ENCODE measurements at regions not wholly inside any gene's neighbourhood (a gene's known extent, or its start where the extent isn't known, plus 50 kb on each side); places are given as distances from the start of the nearest gene placed in this dataset.
"Not testable (repeated sequence)": the region's sequence is repeated elsewhere in the genome, so short reads cannot be mapped to it uniquely, and the experiment has no call there.

DNA sequence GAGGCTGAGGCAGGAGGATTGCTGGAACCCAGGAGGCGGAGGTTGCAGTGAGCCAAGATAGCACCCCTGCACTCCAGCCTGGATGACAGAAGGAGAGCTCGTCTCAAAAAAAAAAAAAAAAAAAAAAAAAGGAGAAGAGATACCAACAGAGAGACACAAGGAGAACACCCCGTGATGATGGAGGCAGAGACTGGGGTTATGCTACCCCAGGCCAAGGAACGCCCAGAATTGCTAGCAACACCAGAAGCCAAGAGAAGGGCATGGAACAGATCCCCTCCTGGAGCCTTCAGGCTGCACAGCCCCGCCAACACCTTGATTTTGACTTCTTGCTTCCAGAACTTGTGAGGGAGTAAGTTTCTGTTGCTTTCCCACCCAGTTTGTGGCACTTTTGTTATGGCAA lies 148.0 kb upstream of the FOXN3 start:
- no peak for DNase-seq

DNA sequence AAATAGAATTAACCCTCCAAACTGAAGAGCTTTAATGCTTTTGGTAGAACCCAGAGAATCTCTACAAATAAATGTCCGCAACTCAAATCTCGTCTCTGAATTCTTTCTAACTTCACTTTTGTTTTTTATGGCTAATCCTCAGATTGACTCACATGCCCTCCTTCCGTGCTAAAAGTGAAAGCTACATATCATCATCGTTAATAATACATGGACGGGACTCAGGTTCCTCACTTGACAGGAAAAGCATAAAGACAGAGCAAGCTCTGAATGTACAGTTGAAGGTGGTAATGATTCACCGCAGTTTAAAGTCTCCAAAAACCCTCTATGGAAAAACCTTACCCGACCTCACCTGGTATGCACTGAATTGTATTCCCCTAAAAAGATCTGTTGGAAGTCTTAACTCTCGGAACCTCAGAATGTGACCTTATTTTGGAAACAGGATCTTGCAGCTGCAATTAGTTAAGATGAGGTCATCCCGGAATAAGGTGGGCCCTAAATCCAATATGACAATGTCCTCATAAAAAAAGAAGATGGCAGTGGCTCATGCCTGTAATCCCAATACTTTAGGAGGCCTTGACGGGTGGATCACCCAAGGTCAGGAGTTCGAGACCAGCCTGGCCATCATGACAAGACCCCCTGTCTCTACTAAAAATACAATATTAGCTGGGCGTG lies 147.4 kb upstream of the FOXN3 start:
- DNase-seq: peak; percentile 12

DNA sequence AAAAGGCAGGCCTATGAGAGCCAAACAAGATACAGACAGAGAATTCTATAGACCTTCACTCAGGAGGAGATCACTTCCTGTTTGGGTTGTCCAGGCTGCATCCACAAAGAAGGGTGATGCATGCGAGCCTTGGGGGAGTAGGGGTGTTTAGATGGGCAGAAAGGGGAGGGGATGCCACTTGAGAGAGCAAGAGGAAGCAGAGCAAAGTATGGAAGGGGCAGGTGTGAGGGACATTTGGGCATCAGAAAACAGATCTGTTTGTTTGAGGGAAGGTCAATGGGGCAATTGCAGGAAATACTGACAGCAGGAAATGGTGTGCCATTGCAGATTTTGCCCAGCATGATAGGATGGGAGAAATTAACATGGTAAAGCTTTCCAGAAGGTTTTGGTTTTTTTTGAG lies 146.4 kb upstream of the FOXN3 start:
- DNase-seq: no peak

DNA sequence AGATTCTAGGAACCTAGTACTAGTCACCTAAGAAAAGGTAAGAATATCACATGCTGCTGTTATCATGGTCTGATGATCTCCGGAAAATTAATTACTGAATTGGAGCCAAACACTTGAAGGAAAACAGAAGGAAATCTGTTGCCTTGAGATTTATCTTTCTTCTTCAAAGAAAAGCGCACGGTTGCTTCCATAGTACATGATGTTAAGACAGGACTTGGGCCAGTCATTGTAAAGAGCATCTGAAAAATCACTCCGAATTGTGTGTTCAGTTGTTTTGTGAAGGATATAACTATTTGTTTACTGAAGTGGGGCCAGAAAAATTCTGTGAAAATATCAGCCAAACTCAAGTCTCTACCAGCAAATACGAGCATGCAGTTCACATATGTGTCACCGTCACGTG lies 134.9 kb upstream of the FOXN3 start:
- no peak for DNase-seq

DNA sequence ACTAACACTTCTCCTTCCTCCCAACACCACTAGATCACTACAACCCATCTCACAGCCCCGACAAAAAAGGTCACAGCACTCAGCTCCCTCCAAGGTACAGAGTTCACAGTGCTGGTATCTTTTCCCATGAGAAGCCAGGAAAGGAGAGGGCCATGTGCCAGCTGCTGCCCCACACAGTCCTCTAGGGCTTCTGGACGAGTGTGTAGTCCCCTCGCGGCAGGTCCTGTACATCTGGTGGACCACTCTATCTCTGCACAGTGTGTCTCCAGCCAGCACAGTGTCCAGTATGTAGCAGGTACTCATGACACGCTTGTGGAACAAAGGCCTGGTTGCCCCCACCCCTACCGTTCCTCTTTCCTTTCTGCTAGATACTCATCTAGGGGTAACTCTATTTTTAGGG lies 134.4 kb upstream of the FOXN3 start:
- DNase-seq: no peak

DNA sequence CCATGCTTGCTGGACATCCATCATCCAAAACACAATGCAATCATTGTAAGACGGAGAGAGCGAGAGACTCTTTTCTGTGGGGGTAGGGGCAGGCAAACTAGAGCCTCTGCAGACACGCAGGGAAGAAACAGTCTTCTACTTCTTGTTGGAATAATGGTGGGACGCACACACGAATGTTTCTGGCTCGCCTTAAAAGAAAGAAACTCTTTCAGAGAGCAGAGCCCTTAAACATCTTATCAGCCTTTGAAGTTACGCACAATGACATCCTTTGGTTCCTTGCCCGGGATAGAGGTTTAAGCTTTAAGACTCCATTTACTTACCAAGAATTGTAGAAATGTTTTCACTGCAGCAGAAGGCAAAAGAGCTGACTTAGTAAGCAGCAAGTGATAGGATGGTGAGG lies 133.8 kb upstream of the FOXN3 start:
- no peak for DNase-seq

DNA sequence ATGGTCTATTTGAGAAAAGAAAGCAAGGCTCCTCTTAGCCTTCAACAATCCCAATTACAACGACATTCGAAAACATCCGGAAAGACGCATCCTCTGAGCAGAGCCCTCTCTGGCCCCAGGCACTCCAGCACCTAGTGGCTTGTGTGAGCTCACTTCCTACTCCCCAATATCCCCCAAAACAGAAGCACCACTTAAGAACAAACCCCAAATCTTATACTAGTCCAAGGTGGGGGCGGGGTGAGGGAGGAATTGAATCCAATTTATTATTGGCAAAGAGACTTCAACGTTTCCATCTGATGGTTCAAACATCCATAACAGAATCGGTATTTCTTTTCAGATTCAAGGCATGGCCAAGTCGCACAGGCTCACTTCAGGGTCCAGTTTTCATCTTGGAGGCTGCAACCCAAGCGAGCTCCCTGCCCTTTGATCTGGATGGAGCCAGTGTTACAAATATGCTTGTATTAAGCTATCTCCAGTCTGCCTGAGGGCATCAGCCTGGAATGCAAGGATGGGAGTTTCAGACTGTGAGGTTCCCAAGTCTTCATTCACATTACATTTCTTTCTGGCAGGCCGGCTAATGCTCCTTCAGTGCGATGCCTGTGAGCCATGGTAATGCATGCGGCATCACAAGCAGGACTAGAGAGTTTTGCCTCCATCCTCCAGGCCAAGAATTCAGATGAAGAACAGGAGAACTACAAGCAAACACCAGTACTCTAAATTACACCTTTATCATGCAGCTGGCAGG lies 132.5 kb upstream of the FOXN3 start:
- DNase-seq: peak; percentile 35

DNA sequence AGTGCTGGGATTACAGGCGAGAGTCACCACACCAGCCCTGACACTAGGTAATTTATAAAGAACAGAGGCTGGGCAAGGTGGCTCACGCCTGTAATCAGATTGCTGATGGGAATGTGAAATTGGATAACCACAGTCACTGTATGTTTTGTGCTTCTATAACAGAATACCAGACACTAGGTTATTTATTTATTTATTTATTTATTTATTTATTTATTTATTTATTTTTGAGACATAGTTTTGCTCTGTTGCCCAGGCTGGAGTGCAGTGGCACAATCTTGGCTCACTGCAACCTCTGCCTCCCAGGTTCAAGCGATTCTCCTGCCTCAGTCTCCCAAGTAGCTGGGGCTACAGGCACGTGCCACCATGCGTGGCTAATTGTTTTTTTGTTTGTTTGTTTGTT lies 130.0 kb upstream of the FOXN3 start:
- DNase-seq: not testable (repeated sequence)

DNA sequence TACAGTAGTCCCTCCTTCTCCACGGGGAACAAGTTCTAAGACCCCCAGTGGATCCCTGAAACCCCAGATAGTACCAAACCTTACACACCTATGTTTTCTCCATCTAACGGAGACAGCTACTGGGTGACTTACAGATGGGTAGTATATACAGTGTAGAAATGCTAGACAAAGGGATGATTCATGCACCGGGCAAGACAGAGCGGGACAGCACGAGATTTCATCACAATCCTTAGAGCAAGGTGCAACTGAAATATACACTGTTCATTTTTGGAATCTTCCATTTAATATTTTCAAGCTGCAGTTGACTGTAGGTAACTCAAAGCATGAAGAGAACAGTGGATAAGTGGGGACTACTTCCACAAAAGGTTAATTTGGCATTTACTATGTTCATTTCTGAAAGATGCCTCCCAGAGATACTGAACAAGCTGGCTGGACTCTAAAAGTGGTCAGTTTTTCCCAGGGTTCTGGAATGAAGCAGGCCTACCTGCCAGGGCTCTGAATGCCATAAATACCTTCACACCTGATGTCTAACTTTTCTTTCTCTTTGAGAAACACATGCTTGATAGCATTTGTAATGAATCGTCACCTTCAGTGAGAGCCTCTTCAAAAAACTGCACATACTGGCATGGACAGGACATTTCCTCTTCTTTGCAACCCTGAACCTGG lies 127.7 kb upstream of the FOXN3 start:
- no peak for DNase-seq

DNA sequence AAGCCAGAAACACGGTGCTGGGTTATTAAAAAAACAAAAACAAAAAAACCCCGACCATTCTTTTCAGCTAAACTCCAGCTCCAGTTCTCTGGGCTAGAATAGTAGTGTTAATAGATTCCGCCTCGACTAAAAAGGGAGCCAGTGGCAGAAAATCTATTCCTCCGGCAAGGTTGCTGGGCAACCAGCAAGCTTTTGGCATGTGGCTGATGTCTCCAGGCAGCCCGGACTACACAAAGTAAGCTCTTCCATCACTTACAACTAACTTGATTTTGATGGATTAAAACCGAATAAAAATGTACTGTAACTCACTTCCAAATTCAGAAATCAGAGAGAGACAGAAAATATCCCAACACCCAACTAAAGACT lies 126.4 kb upstream of the FOXN3 start:
- no peak for DNase-seq

DNA sequence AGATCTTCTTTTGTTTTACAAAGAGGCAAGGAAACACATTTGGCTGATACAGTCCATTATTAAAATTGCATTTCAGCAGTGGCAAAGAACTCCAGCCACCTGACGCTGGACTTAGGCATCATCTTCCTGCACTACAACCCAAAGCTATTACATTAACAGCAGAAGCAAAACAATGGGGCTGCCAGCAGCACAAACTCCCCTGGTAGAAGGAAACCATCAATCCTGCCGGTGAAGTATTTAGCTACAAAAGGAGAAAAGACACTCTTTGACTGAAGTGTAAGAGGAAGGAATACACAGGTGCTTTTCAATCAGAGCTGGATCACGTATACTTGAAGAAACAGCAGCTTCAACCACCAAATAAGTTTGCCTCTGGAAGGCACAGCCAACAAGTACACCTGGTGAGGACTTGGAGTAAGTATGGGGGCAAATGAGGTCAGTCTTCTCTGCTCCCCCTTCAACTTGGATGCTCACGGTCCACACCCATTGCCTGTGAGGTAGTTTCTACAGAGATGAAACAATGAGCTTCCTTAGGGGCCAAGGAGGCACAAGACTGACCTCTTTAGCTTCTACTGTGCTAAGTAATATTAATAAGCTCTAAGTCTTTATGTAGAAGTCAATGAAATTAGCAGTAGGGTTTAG lies 125.9 kb upstream of the FOXN3 start:
- DNase-seq: no peak

DNA sequence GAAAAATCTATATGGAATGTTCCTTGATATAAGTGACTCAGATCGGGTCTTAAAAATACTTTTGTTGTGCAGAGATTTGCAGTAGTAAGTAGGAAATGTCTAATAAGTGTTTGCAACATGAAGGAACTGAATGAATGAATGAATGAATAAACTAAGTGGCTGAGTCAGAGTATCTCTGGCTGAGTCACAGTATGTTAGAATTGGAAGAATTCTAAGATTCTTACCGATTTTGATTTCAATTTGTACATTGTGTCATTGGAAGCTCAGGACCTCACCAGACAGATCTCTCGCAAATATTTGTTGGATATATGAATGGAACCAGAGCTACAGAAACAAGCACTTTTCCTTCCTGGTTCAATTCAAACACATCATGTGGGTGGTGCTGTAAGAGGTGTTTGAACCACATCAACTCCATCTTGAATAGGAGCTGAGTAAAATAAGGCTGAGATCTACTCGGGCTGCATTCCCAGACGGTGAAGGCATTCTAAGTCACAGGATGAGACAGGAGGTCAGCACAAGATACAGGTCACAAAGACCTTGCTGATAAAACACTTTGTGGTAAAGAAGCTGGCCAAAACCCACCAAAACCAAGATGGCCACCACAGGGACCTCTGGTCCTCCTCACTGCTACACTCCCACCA lies 123.9 kb upstream of the FOXN3 start:
- peak; percentile 93 for DNase-seq

DNA sequence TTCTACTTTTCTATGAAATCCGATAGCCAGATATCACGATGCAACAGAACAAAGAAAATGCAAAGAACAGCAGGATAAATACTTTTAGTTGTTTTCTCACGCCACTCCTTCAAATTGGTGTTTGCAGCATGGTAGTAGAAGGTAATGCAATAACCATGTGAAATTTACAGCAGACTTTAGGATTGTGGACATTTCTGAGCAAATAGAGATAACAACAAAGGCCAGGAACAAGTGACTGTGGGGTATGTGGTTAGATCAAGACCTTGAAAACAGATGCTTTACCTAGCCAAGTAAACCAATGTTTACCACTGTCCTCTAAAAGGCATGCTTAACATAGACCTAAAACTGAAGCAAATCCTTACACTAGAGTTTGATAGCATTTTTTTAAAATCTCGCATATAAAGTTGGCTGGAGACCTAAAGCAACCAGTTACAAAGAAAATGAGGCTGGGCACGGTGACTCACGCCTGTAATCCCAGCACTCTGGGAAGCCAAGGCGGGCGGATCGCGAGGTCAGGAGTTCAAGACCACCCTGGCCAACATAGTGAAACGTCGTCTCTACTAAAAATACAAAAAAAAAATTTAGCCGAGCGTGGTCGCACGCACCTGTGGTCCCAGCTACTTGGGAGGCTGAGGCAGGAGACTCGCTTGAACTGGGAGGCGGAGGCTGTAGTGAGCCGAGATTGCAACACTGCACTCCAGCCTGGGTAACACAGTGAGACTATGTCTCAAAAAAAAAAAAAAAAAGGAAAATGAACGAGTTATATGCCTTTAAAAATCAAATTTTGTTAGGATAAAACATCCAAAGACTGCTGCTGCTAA lies 123.2 kb upstream of the FOXN3 start:
- peak; percentile 61 for DNase-seq

DNA sequence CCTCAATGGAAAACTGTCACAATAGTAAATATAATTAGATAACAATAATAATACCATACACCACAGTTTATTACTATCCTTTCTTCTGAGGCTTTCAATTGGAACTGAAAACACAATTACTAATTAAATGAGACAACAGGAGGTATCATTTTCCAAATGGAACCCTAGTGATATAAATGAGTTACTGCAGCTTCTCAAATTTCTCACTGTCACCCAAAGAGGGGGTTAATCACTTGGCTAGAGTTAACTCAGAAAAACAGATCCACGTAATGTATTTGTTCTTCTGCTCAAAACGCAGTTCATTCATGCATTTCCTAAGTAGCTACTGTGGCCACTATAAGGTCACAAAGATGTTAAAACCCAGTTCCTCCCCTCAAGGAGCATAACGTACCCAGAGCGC lies 120.9 kb upstream of the FOXN3 start:
- DNase-seq: no peak

DNA sequence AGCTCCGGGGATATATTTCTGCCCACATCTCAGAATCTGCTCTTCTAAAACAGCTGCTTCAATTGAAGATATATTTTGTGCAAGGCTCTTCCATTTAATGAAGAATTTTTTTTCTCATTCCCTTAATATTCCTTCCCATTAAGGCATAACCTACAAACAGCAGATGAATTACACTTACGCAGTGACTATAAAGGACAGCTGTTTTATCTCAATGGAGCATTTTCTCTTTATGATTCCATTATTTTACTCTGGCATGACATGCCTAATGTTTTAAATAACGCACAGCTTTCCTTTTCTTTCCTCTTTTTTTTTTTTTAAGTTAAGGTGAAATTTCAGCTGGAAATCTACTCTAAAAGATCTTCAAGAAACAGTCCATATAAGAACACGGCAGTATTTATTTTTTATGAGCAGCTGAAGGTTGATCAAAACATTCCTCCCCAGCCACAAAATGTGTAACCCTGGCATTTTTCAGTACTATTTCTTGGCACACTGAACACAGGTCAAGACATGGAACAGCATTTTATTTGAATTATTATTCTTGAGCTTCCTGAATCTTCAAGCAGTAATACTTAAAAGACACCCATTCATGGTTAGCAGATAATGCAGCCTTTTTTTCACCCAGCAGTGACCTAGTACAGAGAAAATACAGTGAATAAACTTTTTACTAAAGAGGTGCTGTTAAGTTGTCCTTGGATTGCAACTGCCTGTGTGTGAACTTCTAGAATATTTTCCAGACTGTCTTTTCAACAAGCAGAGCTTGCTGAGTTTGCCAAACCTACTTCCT lies 118.1 kb upstream of the FOXN3 start:
- DNase-seq: peak; percentile 27

DNA sequence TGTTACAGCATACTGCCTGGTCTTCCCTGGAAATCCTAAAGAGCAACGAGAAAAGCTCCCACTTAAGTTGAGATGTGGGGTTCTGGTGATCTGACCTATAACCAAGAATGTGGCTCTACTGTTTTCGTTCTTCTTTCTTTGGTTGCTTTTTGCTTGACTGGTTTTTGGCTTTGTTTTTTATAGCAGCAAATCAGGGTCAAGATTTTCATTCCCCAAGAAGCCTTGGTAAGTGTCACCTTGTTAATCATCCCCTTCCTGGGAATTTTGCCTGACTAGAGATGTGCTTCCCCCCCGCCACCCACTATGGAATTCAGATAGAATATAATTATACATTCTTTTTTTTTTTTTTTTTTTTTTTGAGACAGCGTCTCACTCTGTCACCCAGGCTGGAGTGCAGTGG lies 116.7 kb upstream of the FOXN3 start:
- no peak for DNase-seq

DNA sequence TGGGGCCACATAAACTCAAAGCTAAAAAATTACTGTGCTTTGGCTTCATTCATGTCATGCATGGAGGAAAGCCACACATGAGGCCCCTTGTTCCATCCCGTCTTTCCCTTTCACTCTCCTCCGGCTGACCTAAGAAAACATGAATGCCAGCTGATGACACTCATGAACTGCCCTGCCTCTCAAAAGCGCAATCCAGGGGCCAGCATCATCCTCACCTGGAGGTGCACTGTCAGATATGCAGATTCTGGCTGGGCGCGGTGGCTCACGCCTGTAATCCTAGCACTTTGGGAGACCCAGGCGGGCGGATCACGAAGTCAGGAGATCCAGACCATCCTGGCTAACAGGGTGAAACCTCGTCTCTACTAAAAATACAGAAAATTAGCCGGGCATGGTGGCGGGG lies 116.1 kb upstream of the FOXN3 start:
- DNase-seq: no peak

DNA sequence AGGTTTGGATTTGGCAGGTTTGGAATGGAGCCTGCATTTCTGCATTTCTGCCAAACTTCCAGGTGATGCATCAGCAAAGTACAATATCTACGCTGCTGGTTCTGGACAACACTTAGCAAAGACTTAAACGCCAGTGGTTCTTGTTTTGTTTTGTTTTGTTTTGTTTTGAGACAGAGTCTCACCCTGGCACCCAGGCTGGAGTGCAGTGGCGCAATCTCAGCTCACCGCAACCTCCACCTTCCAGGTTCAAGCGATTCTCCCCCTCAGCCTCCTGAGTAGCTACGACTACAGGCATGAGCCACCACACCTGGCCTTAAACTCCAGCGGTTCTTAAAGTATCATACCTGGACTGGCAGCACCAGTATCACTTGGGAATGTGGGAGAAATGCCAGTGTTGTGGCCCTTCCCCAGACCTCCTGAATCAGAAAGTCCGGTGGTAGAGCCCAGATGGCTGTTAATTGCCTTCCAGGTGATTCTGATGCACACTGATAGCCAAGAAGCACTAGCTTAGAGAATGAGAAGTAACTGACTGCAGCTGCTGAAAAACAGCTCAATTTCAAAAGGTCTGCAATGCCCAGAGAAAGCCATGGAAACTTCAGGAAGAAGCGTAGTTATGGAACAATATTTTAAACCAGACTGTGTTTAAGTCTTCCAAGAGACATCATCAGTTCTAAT lies 114.8 kb upstream of the FOXN3 start:
- no peak for DNase-seq

DNA sequence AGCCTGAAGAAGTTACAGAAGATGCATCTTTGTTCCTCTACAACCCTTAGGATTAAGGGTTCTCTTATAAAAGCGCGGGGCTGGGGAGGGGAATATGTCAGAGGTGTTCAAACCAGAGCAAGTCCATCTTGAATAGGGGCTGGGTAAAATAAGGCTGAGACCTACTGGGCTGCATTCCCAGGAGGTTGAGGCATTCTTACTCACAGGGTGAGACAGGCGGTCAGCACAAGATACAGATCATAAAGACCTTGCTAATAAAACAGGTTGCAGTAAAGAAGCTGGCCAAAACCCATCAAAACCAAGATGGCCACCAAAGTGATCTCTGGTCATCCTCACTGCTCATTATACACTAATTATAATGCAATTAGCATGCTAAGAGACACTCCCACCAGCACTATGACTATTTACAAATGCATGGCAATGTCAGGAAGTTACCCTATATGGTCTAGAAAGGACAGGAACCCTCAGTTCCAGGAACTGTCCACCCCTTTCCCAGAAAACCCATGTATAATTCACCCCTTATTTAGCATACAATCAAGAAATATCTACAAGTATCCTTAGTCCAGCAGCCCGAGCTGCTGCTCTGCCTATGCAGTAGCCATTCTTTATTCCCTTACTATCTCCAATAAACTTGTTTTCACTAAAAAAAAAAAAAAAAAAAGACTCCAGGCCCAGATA lies 108.1 kb upstream of the FOXN3 start:
- DNase-seq: no peak

DNA sequence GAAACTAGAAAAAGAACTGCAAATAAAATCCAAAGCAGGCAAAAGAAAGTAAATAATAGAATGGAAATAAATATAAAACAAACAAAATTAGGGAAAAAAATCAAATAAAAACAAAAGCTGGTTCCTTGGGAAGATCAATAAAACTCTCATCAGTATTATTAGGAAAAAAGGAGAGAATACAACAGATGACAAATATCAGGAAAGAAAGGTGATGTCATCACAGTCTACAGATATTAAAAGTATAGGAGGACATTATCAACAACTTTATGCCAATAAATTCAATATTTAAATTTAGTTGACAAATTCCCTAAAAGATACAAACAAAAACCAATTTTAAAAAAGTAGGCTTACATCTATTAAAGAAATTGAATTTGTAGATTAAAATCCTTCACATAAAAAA lies 107.4 kb upstream of the FOXN3 start:
- no peak for DNase-seq
